AG09309 (cell line): ENCODE measurements at regions not wholly inside any gene's neighbourhood (a gene's known extent, or its start where the extent isn't known, plus 50 kb on each side); places are given as distances from the start of the nearest gene placed in this dataset.

Source experiments
- DNase-seq: peaks from one replicate; pipeline ENCODE4 v3.0.0-alpha.2; 2010; ENCODE audit warnings: low read depth
- H3K4me3 ChIP-seq: 2 replicates; pipeline ENCODE4 v1.5.1; 2011; ENCODE audit warnings: mild to moderate bottlenecking, low read depth, low read length, moderate library complexity; ENCODE audit not compliant: control insufficient read depth
- CTCF ChIP-seq: IDR thresholded peaks from 2 replicates; pipeline ENCODE4 v1.5.1; 2011; ENCODE audit warnings: mild to moderate bottlenecking, low read depth, low read length, inconsistent platforms; ENCODE audit not compliant: insufficient read depth, control insufficient read depth; ENCODE audit errors: missing control alignments

GRCh38 chr5:161036296-161036695, 184.3 kb upstream of the ATP10B start:
- no peak for TF ChIP-seq CTCF
- no peak for DNase-seq
- H3K4me3 ChIP-seq: no peak overlapping the region

- no peak for TF ChIP-seq CTCF
- H3K4me3 ChIP-seq: no peak overlapping the region
- no peak for DNase-seq
Observed at GRCh38 chr5:161034451-161034850, 182.4 kb upstream of the ATP10B start.

DNA sequence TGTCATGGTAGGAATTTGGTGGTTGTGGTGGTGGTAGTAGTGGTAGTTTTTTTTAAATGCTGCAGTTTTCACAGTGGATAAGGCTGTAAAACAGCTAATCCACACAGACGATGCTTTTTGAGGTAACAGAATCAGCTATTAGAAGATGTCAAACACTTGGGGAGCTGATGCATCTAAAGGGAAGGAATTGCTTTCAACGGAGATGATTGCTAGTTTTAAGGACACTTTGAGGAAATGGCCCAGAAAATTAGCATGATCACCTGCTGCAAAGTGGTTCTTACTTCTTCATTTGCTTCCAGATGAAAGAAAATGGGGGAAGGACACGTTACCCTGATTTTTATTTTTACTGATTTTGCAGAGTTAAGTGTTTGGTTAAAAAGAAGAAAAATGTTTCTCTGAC, 178.2 kb upstream of the ATP10B start:
- DNase-seq: no peak
- no peak for TF ChIP-seq CTCF
- no peak overlapping the region for H3K4me3 ChIP-seq

DNA sequence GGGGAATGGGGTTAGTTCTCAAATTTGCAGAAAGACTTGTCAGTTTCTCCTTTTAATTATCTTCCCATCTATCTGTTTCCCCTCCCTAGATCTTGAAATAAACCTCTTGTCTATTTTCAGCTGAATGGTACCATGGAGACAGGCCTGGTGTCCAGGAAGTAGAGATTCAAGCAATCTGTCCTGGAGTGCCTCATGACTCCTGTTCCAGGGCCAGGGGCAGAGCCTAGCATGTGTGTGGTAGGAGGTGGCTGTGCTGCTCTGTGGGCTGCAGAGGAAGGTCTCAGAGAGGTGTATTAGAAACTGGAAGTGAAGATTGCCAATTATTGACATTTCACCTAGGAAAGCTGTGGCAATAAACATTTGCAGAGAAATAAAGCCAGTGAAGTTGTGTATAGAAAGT, 175.8 kb upstream of the ATP10B start:
- no peak for TF ChIP-seq CTCF
- H3K4me3 ChIP-seq: no peak overlapping the region
- no peak for DNase-seq

DNA sequence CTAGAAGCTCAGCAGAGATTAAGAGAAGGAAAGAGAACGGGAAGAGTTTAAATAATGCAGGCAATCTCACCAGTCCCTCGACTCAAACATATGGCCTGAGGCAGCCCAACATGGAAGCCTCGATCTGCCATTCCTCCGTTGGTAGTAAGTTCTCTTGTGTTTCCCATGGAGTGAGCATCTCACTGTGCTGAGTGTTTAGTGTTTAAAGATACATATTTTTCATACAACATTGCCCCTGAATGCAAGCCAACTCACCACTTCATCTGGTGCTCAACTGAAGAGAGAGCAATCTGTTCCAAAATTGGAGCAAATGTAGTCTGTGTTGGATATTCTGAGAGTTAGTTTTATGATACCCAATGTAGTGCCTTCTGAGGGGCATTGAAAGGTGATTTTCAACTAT, 171.5 kb upstream of the ATP10B start:
- no peak overlapping the region for H3K4me3 ChIP-seq
- no peak for DNase-seq
- no peak for TF ChIP-seq CTCF

DNA sequence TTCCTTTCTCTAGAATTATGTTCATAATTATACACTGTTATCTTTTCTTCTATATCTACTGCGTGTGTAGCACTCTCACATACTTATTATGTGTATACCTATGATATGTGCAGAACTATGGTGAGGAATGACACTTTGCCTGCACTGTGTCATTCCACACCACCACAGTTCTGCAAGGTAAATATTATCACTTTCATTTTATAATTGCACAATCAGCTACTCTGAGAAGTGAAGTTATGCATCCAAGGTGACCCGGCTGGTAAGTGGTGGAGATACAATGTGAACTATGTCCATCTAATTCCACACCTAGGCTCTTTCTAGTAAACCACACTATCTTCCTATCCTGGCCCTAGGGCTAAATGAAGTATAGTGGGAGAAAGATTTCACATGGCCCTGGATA, 170.1 kb upstream of the ATP10B start:
- no peak for DNase-seq
- no peak overlapping the region for H3K4me3 ChIP-seq
- TF ChIP-seq CTCF: no peak

GRCh38 chr5:161009817-161010216, 157.8 kb upstream of the ATP10B start:
- no peak for TF ChIP-seq CTCF
- no peak overlapping the region for H3K4me3 ChIP-seq
- no peak for DNase-seq
